CD4-positive, alpha-beta memory T cell (primary cell): ENCODE measurements at regions not wholly inside any gene's neighbourhood (a gene's known extent, or its start where the extent isn't known, plus 50 kb on each side); places are given as distances from the start of the nearest gene placed in this dataset.
"Not testable (repeated sequence)": the region's sequence is repeated elsewhere in the genome, so short reads cannot be mapped to it uniquely, and the experiment has no call there.

ENCODE experiments used
- CTCF ChIA-PET: fragments of 350-600 bp; sonication (Branson Sonifier 250); formaldehyde crosslinking; loops from one replicate; lab custom pipeline; 2021; ENCODE audit warnings: inconsistent platforms; ENCODE audit not compliant: partially characterized antibody; lab: Charles Lee
- POLR2A ChIA-PET: fragments of 350-600 bp; sonication (Branson Sonifier 250); formaldehyde crosslinking; loops from one replicate; lab custom pipeline; 2021; ENCODE audit not compliant: partially characterized antibody; lab: Charles Lee
- DNase-seq, 5 donors: peaks; one replicate each; pipeline versions ENCODE4 v3.0.0 to v3.0.0-alpha.2; 2020 to 2022; ENCODE audit warnings: mixed read lengths in 1 of 5
- H3K27ac ChIP-seq: one replicate; pipeline ENCODE4 v1.7.0; 2013; ENCODE audit warnings: low read depth, low read length
- H3K27me3 ChIP-seq: 2 replicates; pipeline ENCODE4 v1.7.0; 2013; ENCODE audit warnings: mild to moderate bottlenecking, low read length, moderate library complexity; ENCODE audit not compliant: insufficient read depth
- H3K36me3 ChIP-seq: 2 replicates; pipeline ENCODE4 v1.7.0; 2013; ENCODE audit warnings: mild to moderate bottlenecking, low read length, moderate library complexity; ENCODE audit not compliant: insufficient read depth
- H3K4me1 ChIP-seq: 2 replicates; pipeline ENCODE4 v1.7.0; 2013; ENCODE audit warnings: mild to moderate bottlenecking, low read length, moderate library complexity; ENCODE audit not compliant: insufficient read depth
- H3K4me3 ChIP-seq, 2 donors: one replicate each; pipeline ENCODE4 v1.7.0; 2013; ENCODE audit warnings: low read length in 2 of 2, mild to moderate bottlenecking in 1 of 2
- H3K9me3 ChIP-seq, 2 donors: one replicate each; pipeline ENCODE4 v1.7.0; 2013; ENCODE audit warnings: low read length in 2 of 2, control low read depth in 1 of 2; ENCODE audit not compliant: control insufficient read depth in 1 of 2
- H3K27ac Mint-ChIP-seq, 7 donors: one replicate each; pipeline ENCODE4 v1.8.0; 2020 to 2021; ENCODE audit warnings: mixed read lengths in 7 of 7, mild to moderate bottlenecking in 6 of 7, inconsistent platforms in 3 of 7, moderate library complexity in 3 of 7
- H3K27me3 Mint-ChIP-seq, 2 donors: one replicate each; pipeline ENCODE4 v1.8.0; 2020 to 2021; ENCODE audit warnings: mixed read lengths in 2 of 2
- H3K36me3 Mint-ChIP-seq, 2 donors: one replicate each; pipeline ENCODE4 v1.8.0; 2020 to 2021; ENCODE audit warnings: mixed read lengths in 2 of 2, inconsistent platforms in 1 of 2, mild to moderate bottlenecking in 1 of 2
- H3K4me1 Mint-ChIP-seq, 4 donors: one replicate each; pipeline ENCODE4 v1.8.0; 2020 to 2021; ENCODE audit warnings: mixed read lengths in 4 of 4, mild to moderate bottlenecking in 1 of 4
- H3K4me3 Mint-ChIP-seq, 8 donors: one replicate each; pipeline ENCODE4 v1.8.0; 2020 to 2021; ENCODE audit warnings: mixed read lengths in 8 of 8, mild to moderate bottlenecking in 7 of 8, moderate library complexity in 6 of 8, inconsistent platforms in 3 of 8
- H3K9me3 Mint-ChIP-seq, 8 donors: one replicate each; pipeline ENCODE4 v1.8.0; 2020 to 2021; ENCODE audit warnings: mixed read lengths in 8 of 8, mild to moderate bottlenecking in 5 of 8, inconsistent platforms in 3 of 8, moderate library complexity in 1 of 8
- intact Hi-C: fragments of 100-400 bp; cut with micrococcal nuclease; formaldehyde crosslinking; loops from one replicate; pipeline ENCODE4 v1.15.1; 2023

DNA sequence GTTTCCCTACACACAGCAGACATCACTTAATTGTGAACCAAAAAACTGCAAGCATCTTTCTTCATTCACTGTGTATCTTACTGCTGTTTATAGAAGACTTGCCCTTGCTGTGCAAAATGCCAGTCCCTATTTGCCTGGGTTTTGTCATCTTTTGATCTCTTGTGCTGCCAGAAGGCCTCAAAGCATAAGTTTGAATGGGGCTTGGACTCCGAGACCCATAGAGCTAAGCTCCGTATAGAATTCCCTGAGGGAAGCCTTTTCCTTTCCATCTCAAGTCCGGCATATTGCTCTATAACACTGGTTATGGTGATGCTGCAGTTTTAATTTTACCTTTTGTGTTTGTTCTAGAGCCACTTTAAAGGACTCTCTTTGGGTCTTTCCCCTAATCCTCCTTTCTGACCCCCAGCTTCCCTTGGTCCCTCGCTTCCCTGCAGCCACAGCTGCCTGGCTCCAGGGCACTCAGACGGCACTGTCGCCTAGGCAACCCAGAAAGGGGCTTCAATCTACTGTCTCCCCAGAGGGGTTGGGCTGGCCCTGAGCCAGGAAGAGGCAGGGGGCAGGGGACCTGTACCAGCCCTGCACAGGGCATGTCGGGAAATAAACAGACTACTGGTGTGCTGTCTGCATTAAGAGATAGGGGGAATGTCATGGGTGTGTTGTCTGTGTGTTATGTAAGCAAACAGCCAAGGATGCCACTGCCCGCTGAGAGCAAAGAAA lies 73.4 kb upstream of the MELK start:
- H3K27me3 Mint-ChIP-seq: no peaks in the 10 kb centered on the region
- H3K27ac Mint-ChIP-seq: no peak overlapping the region
- CTCF ChIA-PET: no interaction called here
- Histone ChIP-seq H3K9me3 (no peaks in the 10 kb centered on the region), H3K27ac (no peak overlapping the region), H3K27me3 (no peaks in the 10 kb centered on the region), H3K36me3 (no peaks in the 10 kb centered on the region), H3K4me3 (no peak overlapping the region), H3K4me1 (peaks cover 13% of the 10 kb centered on the region)
- intact Hi-C loops: no loop called here
- H3K36me3 Mint-ChIP-seq: no peaks in the 10 kb centered on the region
- no peak overlapping the region for H3K4me3 Mint-ChIP-seq
- no peaks in the 10 kb centered on the region for H3K9me3 Mint-ChIP-seq
- H3K4me1 Mint-ChIP-seq: peaks cover 10 to 28% (median 21%) of the 10 kb centered on the region in 4 donors
- no peak for DNase-seq
- POLR2A ChIA-PET: interaction anchor here (0.6 to 0.7 kb wide), 2 partner anchors 10 to 12 kb away, joined by 3 read pairs; no protein-coding TSS in a partner anchor

GRCh38 chr9:36493564-36493963 lies 79.1 kb upstream of the MELK start:
- peaks cover 40% of the 10 kb centered on the region for H3K4me1 ChIP-seq
- CTCF ChIA-PET, H3K9me3 ChIP-seq, H3K9me3 Mint-ChIP-seq, H3K27me3 ChIP-seq, H3K36me3 Mint-ChIP-seq, H3K36me3 ChIP-seq, H3K27me3 Mint-ChIP-seq: not testable (repeated sequence)
- intact Hi-C loops: loop anchor here (2.0 kb wide), 1 partner anchor 61 kb away; no protein-coding TSS in a partner anchor
- Mint-ChIP-seq H3K4me1 (peaks cover 36 to 62% (median 52%) of the 10 kb centered on the region in 4 donors), H3K27ac (peak overlapping the region; percentile 81 to 98 (median 94)), H3K4me3 (peak overlapping the region; percentile 52 to 86 (median 84))
- peak overlapping the region; percentile 38 for H3K27ac ChIP-seq
- H3K4me3 ChIP-seq: peak overlapping the region in 1 of 2 donors; percentile 38
- POLR2A ChIA-PET: interaction anchor here (0.7 to 1.0 kb wide), 2 partner anchors 22 to 36 kb away, joined by 3 read pairs; no protein-coding TSS in a partner anchor
- peak; percentile 58 to 68 (median 65) for DNase-seq

GRCh38 chr9:36492865-36493264 lies 79.8 kb upstream of the MELK start:
- DNase-seq: peak; percentile 53 to 66 (median 53)
- Mint-ChIP-seq H3K4me1 (peaks cover 39 to 69% (median 56%) of the 10 kb centered on the region in 4 donors), H3K9me3 (no peaks in the 10 kb centered on the region), H3K27me3 (no peaks in the 10 kb centered on the region), H3K27ac (peak overlapping the region; percentile 44 to 97 (median 88)), H3K36me3 (peaks cover 0 to 2% of the 10 kb centered on the region in 2 donors), H3K4me3 (peak overlapping the region; percentile 75 to 87 (median 82))
- Histone ChIP-seq H3K27ac (no peak overlapping the region), H3K9me3 (no peaks in the 10 kb centered on the region), H3K4me3 (peak overlapping the region in 1 of 2 donors; percentile 13), H3K4me1 (peaks cover 46% of the 10 kb centered on the region), H3K36me3 (no peaks in the 10 kb centered on the region), H3K27me3 (no peaks in the 10 kb centered on the region)
- intact Hi-C loops: loop anchor here (2.0 kb wide), 1 partner anchor 62 kb away; no protein-coding TSS in a partner anchor
- CTCF ChIA-PET: no interaction called here
- POLR2A ChIA-PET: interaction anchor here (1.0 kb wide), 2 partner anchors 22 kb away, joined by 3 read pairs; no protein-coding TSS in a partner anchor

- Mint-ChIP-seq H3K27ac (peak overlapping the region; percentile 54 to 99 (median 98)), H3K36me3 (peaks cover 0 to 6% of the 10 kb centered on the region in 2 donors), H3K27me3 (no peaks in the 10 kb centered on the region), H3K4me1 (peaks cover 51 to 80% (median 62%) of the 10 kb centered on the region in 4 donors), H3K4me3 (peak overlapping the region in 5 of 8 donors; percentile 29 to 98 (median 95)), H3K9me3 (no peaks in the 10 kb centered on the region)
- Histone ChIP-seq H3K27ac (peak overlapping the region; percentile 89), H3K36me3 (no peaks in the 10 kb centered on the region), H3K4me1 (peaks cover 58% of the 10 kb centered on the region), H3K27me3 (no peaks in the 10 kb centered on the region), H3K9me3 (no peaks in the 10 kb centered on the region), H3K4me3 (peak overlapping the region in 1 of 2 donors; percentile 85)
- intact Hi-C loops: loop anchor here (5.0 kb wide), 1 partner anchor 37 kb away; no protein-coding TSS in a partner anchor
- CTCF ChIA-PET: interaction anchor here (1.0 to 2.4 kb wide), 3 partner anchors 41 to 83 kb away, joined by 3 to 11 read pairs (median 10); no protein-coding TSS in a partner anchor
- POLR2A ChIA-PET: interaction anchor here (0.8 to 5.9 kb wide), 6 partner anchors 10 to 231 kb away, joined by 3 to 88 read pairs (median 12); partner anchors contain the start of gene GNE
- DNase-seq: no peak
Observed at GRCh38 chr9:36489453-36489852, 83.2 kb upstream of the MELK start.

- Mint-ChIP-seq H3K27me3 (no peaks in the 10 kb centered on the region), H3K36me3 (peaks cover 0 to 8% of the 10 kb centered on the region in 2 donors), H3K9me3 (no peaks in the 10 kb centered on the region), H3K4me1 (peaks cover 46 to 80% (median 60%) of the 10 kb centered on the region in 4 donors), H3K4me3 (peak overlapping the region; percentile 93 to 98 (median 96)), H3K27ac (peak overlapping the region; percentile 97 to 99 (median 98))
- intact Hi-C loops: loop anchor here (5.0 kb wide), 1 partner anchor 36 kb away; no protein-coding TSS in a partner anchor
- H3K27ac ChIP-seq: peak overlapping the region; percentile 89
- ChIA-PET POLR2A (interaction anchor here (0.8 to 5.9 kb wide), 18 partner anchors 9 to 739 kb away, joined by 3 to 88 read pairs (median 6); partner anchors contain the start of genes CLTA, GNE and RNF38), CTCF (interaction anchor here (0.9 to 2.4 kb wide), 6 partner anchors 10 to 81 kb away, joined by 3 to 11 read pairs (median 4); no protein-coding TSS in a partner anchor)
- no peaks in the 10 kb centered on the region for H3K27me3 ChIP-seq
- no peak for DNase-seq
- peaks cover 58% of the 10 kb centered on the region for H3K4me1 ChIP-seq
- H3K9me3 ChIP-seq: no peaks in the 10 kb centered on the region
- no peaks in the 10 kb centered on the region for H3K36me3 ChIP-seq
- peak overlapping the region; percentile 18 to 85 for H3K4me3 ChIP-seq
Observed at GRCh38 chr9:36488389-36488756, 84.3 kb upstream of the MELK start.

- Mint-ChIP-seq H3K4me1 (peaks cover 42 to 80% (median 59%) of the 10 kb centered on the region in 4 donors), H3K4me3 (peak overlapping the region; percentile 93 to 98 (median 96)), H3K27ac (peak overlapping the region; percentile 97 to 99 (median 98)), H3K9me3 (no peaks in the 10 kb centered on the region), H3K27me3 (no peaks in the 10 kb centered on the region), H3K36me3 (peaks cover 0 to 9% of the 10 kb centered on the region in 2 donors)
- peaks cover 58% of the 10 kb centered on the region for H3K4me1 ChIP-seq
- CTCF ChIA-PET: interaction anchor here (0.9 to 3.8 kb wide), 7 partner anchors 10 to 81 kb away, joined by 3 to 23 read pairs (median 4); no protein-coding TSS in a partner anchor
- no peaks in the 10 kb centered on the region for H3K9me3 ChIP-seq
- peak overlapping the region; percentile 89 for H3K27ac ChIP-seq
- H3K27me3 ChIP-seq: no peaks in the 10 kb centered on the region
- peak; percentile 90 to 95 (median 92) for DNase-seq
- no peaks in the 10 kb centered on the region for H3K36me3 ChIP-seq
- POLR2A ChIA-PET: interaction anchor here (0.6 to 5.9 kb wide), 20 partner anchors 10 to 738 kb away, joined by 3 to 88 read pairs (median 4); partner anchors contain the start of genes CLTA and RNF38
- intact Hi-C loops: loop anchor here (2.0 to 5.0 kb wide), 3 partner anchors 35 to 87 kb away; partner anchors contain the start of genes MELK and RNF38
- H3K4me3 ChIP-seq: peak overlapping the region; percentile 18 to 85
Observed at GRCh38 chr9:36487482-36488388, 85.0 kb upstream of the MELK start.
